C1 segment of cervical spinal cord (tissue), 14 donors: ENCODE measurements at regions not wholly inside any gene's neighbourhood (a gene's known extent, or its start where the extent isn't known, plus 50 kb on each side); places are given as distances from the start of the nearest gene placed in this dataset.
A peak's percentile ranks its signal among the peaks of the same experiment; 100 is the strongest.

ENCODE experiments used
- DNase-seq, 14 donors: peaks; one replicate each; lab custom pipeline; 2025; lab: John Stamatoyannopoulos, UW

DNA sequence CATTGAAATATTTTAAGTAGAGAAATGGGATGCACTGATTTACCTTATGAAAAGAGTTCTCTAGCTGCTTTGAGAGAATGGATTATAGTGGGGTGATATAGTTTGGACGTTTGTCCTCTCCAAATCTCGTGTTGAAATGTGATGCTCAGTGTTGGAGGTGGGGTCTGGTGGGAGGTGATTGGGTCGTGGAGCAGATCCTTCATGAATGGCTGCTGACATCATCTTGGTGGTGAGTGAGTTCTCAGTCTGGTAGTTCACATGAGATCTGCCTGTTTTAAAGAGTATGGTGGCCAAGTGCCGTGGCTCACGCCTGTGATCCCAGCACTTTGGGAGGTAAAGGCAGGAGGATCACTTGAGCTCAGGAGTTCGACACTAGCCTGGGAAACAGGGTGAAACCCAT lies 58.7 kb upstream of the SH3RF3 start:
- DNase-seq, result no peak

GRCh38 chr2:109069331-109070194 lies 59.4 kb upstream of the SH3RF3 start:
- no peak for DNase-seq

GRCh38 chr2:109068811-109069210 lies 60.2 kb upstream of the SH3RF3 start:
- no peak for DNase-seq

GRCh38 chr2:109067631-109068125 lies 61.3 kb upstream of the SH3RF3 start:
- no peak for DNase-seq

GRCh38 chr2:109066917-109067597 lies 61.9 kb upstream of the SH3RF3 start:
- no peak for DNase-seq

DNA sequence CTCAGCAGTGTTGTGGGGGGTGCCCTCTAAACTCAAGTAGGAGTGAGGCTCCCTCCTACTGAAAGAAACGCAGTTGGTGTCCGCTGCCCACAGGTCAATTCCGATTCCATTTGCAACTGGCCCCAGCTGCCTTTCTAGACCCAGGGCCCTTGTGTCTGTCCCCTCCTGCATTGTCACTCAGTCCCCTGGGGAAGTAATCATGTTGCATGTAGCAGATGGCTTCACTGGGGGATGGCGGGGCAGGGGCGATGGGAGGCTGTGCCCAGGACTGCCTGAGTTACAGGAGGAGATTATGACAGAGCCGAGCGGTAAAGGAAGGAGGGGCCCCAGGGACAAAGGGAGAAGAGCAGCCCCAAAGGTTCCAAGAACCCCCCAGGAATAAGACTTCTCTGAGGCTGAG lies 62.5 kb upstream of the SH3RF3 start:
- no peak for DNase-seq

GRCh38 chr2:109065391-109065734 lies 63.6 kb upstream of the SH3RF3 start:
- DNase-seq, result peak in 2 of 14 donors; percentile 7 to 34

DNA sequence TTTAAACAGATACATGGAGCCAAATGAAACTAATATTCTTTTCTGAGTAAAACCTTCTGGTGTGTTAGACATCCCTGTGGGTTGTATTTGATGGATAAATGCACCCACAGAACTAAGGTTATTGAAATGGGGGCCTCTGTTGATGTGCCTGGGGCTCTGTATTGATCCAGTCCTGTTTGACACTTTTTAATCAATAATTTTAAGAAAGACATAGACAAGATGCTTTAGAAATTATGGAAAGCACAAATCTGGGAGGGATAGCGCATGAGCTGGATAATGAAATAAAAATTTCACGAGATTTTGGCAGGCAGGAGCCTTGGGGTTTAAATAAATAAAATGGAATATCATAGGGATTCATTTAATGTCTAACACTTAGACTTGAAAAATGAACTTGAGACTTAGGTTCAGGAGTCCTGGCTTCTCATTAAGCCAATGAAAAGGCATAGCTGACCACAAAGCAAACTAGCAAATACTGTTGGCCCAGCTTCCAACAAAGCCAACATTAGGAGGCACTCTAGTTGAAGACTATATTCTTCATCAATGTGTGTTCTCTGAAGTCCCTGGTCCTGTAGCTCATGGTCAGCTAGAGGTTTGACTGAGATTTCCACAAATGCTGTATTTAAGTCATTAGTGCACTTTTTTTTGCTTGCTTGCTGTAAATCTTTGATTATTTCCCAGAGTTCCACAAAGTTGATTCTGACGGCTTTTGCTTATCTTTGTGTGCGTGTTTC lies 64.2 kb upstream of the SH3RF3 start:
- no peak for DNase-seq

- no peak for DNase-seq
Observed at GRCh38 chr2:109062859-109063700, 65.9 kb upstream of the SH3RF3 start.

DNA sequence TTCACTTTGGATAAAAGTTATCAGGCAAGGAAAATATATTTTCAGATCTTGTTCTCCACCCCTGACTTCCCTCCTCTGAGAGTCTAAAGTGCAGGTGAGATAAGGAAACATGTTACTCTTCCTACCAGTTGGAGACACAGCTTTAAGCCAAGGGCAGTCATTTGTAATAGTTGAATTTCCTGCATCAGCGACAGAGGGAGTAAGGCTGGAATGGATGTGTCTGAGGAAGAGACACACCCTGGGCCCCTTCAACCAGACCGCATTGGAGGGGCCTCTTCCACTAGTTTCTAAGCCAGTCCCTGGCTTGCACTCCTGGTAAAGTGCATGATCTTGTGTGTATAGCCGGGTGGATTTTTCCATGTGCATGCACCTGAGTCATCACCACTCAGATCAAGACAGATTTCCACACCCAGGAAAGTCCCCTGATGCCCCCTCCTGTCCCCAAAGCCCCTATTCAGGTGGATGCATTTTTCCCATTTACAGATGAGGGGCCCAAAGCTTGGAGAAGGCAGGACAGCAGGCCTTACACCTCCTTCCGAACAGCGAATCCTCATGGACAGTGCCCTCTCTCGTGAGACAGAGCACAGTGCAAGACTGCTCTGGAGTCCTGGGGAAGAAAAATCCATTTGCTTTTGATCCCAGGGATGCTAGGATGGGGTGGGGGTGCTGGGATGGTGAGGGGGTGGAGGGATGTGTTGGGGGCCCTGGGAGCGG lies 66.7 kb upstream of the SH3RF3 start:
- no peak for DNase-seq

- DNase-seq, result no peak
Observed at GRCh38 chr2:109061736-109062135, 67.3 kb upstream of the SH3RF3 start.

- DNase-seq, result no peak
Observed at GRCh38 chr2:109060496-109060895, 68.5 kb upstream of the SH3RF3 start.

DNA sequence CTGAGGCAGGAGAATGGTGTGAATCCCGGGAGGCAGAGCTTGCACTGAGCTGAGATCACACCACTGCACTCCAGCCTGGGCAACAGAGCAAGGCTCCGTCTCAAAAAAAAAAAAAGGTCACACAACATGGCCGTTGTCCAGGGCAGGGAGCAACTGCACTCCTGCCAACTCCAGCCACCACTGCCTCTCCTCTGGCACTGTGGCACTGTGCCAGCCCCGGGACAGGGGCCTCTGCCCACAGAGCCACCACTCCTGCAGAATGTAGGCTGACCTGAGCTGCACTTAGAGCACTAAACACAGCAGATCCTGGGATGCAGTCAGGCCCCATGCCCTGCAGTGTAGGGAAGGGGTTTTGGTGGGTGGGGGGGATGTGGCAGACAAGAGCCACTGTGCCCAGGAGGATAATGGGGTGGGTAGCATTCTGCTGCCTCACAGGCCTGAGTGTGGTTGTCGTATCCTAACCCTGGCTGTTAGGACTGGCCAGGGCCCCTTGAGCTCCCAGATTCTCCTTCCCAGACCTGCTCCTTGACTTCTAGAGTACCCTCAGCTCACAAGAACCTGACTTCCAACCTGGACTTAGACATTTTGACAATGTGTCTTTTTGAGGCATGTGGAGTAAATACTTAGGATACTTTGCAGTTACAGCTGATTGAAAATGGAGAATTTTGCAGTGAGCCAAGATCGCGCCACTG lies 69.4 kb upstream of the SH3RF3 start:
- no peak for DNase-seq

DNA sequence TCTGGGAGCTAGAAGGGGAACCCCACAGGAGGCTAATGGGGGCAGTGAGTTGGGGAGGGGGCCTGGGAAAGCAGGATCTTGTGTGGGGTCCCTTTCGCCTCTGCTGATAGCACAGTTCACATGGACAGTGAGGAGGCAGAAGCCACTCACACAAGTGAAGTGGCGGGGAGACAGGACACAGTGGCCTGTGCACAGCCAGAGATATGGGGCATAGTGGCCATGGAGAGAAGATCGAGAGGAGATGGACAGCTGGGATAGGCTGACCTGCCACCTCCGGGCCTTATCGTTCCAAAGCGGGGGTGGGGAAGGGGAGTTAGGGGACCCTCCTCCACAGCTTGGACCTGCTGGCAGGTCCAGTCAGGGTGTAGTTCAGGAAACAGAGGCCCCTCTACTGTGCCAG lies 69.8 kb upstream of the EDAR start:
- DNase-seq, result no peak

DNA sequence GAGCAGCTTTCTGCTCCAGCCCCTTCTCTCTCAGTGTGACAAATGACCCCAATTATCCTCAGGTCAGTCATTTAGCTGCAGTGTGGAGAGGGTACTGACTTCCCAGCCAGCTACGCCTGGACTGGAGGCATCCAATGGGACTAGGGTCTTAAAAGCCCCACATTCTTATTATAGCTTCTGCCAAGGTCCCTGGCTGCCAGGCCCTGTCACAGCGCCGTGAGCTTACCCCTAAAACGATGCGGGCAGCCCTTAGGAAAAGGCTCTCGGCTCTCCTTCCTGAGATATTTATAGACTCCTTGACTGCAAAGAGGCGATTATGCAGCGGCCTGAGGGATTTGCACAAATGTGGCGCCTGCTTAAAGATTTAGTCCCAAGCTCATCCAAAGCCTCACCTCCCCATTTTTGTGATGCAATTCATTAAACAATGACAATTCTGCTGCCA lies 69.2 kb upstream of the EDAR start:
- DNase-seq, result no peak

- DNase-seq, result no peak
Observed at GRCh38 chr2:109057686-109058085, 68.7 kb upstream of the EDAR start.

- DNase-seq, result no peak
Observed at GRCh38 chr2:109055435-109055834, 66.4 kb upstream of the EDAR start.

- no peak for DNase-seq
Observed at GRCh38 chr2:109054865-109055264, 65.8 kb upstream of the EDAR start.

DNA sequence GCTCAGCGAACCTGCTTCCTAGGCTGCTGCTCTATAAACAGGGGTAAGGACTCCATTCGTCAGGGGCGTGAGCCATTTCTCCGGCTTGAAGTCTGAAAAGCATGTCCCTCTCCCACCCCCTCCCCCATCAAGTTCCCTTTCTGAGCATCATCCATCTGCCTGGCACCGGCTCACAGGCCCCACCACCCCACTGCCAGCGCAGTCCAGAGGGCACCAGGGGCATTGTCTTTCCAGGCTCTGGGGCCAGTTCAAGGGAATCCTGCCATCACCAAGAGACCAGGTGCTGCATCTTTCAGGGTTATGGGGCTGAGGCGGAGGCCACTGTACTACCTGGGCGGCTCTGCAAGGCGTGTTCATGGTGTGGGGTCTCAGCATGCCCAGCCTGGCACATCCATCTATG lies 64.7 kb upstream of the EDAR start:
- no peak for DNase-seq

DNA sequence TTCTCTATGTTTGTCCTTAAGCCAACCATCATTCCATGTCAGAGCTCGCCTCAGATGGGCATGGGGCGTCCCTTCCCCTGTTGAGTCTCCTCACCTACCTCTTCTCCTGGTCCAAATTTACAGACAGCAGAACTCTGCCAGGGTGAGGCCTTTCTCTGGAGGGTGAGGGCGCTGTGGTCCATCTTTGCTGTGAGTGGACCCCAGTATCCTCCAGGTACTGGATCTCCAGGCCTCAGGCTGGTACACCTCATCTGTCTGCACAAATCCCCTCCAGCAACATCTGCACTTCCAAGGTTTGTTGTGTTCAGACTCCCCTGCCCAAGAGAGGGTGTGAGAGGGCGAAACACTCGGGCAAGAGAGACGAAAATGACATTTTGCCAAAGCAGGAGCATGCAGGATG lies 63.9 kb upstream of the EDAR start:
- no peak for DNase-seq
